ENCODE measurements at regions not wholly inside any gene's neighbourhood (a gene's known extent, or its start where the extent isn't known, plus 50 kb on each side); places are given as distances from the start of the nearest gene placed in this dataset.

GRCh38 chr2:236342507-236342906 is 78.3 kb upstream of the ASB18 start:
- no peak for TF ChIP-seq CTCF (IDR thresholded peaks at IDR 0.05)
- no peak for TF ChIP-seq POLR2A (IDR thresholded peaks at IDR 0.05)

Measured in uterus (tissue), 2 donors.